ENCODE measurements at regions not wholly inside any gene's neighbourhood (a gene's known extent, or its start where the extent isn't known, plus 50 kb on each side); places are given as distances from the start of the nearest gene placed in this dataset.

DNA sequence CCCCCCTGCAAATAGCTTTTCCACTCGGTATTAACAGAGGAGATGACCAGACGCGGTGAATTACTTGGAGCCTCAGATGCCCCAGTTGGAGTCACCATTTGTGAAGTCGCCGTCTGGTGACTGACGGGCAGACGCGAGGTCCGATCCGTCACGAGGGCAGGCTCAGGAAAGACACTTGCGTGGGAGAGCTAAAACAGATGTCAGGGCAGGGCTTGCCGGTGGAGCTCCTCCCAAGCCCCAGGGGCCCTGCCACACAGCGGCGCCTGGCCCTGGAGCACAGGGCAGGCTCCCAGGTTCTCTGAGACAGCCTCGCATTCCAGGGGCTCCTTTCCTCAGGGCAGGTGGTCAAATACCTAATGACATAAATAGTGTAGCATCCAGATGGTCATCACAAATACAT is 348.3 kb downstream of the C16orf95 start:
- FAIRE-seq (no peak), DNase-seq (ENCODE audit: low spot score) (no peak)

DNA sequence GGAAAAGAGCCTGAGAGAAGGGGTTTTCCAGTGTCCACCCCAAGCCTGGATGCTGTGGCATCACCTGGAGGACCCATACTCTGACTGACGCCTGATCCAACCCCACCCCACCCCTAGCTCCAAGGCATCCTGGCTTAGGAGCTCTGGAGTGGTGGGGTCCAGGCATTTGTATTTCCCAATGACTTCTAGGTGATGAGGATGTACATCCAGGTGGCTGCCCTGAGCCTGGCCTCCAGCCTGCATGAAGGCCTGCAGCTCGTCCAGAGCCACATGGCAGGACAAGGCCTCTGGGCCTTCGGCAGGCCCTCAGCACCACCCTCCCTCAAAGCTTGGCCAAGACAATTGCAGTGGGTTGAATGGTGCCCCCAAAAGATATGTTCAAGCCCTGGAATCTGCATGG is 347.5 kb downstream of the C16orf95 start:
- DNase-seq (ENCODE audit: low spot score) (no peak), FAIRE-seq (no peak)

- no peak for DNase-seq (ENCODE audit: low spot score)
- no peak for FAIRE-seq
Measured at GRCh38 chr16:86970279-86970678, 346.9 kb downstream of the C16orf95 start.

DNA sequence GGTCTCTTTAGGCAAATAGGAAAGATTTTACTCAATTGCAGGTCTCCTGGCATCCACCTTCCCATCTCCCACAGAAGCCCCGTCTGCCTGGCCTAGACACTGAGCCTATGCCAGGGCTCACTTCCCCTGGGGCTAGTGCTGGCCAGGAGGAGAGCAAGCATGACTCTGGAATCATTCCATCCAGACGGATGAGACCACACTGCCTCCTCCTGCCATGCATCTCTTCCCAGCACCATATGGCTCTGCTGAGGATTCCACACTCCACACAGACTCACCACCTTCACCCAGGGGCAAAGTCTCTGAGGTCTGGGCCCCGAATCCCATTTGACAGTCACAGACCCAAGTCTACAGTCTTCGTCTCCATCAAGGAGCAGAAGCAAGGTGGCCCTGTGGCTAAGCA is 346.5 kb downstream of the C16orf95 start:
- FAIRE-seq = no peak
- DNase-seq (ENCODE audit: low spot score) = no peak

DNA sequence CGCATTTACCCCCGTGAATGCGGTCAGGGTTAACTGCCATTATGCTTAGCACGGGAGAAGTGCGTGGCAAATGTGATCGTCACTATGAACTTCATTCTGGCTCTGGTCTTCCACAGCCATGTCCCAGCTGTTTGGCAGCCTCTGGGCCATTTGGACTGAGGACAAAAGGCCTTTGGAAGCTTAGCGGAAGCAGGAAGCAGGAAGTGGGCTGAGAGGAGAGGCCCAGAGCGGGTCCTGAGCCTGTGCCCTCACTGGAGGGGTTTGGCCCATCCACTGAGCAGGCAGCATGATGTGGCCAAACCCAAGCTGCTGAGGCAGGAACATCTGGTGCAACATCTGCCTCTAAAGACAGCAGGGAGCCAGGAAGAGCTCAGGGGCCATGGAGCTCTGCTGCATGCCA is 345.9 kb downstream of the C16orf95 start:
- FAIRE-seq (no peak), DNase-seq (ENCODE audit: low spot score) (no peak)

DNA sequence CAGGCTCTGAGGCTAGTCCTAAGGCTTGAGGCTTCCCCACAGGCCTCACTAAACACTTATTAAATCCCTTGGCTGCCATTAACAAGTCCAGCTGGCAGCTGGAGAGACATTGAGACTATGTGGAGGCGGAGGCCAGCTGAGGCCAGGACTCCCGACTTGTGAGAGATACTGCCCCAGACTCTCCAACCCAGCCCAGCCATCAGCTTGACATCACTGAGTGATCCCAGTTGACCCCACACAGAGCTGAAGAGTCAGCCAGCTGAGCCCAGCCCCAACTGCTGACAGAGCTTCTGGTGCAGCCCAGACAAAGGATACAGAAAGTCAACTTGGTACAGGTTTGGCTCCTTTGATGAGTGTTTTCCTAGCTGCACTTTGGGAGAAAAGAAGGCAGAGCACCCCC is 343.1 kb downstream of the C16orf95 start:
- FAIRE-seq (no peak), DNase-seq (ENCODE audit: low spot score) (no peak)

GRCh38 chr16:86975445-86975844 is 341.7 kb downstream of the C16orf95 start:
- FAIRE-seq (peak; percentile 91), DNase-seq (ENCODE audit: low spot score) (peak; percentile 97)

DNA sequence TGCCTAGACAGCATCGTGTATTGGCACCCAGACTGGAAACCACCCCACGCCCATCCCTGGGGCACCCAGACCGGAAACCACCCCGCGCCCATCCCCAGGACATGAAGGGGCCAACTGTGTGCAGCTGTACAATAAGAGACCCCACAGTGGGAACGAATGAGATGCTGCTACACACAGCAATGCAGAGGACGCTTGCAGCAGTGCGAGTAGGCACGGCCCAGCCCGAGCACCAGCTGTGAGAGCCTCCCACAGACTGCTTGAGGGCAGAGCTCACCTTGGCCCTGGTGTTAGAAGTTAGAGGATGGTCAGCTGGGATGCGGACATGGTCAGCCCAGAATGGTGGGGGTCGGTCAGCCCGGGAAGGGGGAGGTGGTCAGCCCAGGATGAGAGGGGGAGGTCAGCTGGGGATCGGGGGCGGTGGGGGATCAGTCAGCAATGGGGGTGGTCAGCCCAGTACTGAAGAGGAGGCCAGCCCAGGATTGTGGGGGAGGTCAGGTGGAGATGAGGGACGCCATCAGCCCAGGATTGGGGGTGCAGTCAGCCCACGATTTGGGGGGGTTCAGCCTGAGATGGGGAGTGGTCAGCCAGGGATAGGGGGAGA is 340.0 kb downstream of the C16orf95 start:
- DNase-seq (ENCODE audit: low spot score) = no peak
- FAIRE-seq = no peak

GRCh38 chr16:86978445-86979030 is 338.7 kb downstream of the C16orf95 start:
- no peak for FAIRE-seq
- DNase-seq (ENCODE audit: low spot score) = no peak

DNA sequence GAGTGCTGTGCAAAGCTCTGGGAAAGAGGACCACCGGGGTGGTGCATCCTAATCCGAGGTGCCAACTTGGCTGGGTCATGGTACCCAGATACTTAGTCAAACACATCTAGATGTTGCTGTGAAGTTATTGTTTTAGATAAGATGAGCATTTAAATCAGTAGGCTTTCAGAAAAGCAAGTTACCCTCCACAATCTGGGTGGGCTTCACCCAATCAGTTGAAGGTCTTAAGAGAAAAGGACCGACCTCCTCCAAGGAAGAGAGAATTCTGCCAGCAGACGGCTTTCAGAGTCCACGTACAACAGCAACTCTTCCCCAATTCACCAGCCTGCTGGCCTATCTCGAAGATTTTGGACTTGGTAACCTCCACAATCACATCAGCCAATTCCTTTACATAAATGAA is 338.1 kb downstream of the C16orf95 start:
- no peak for DNase-seq (ENCODE audit: low spot score)
- no peak for FAIRE-seq

DNA sequence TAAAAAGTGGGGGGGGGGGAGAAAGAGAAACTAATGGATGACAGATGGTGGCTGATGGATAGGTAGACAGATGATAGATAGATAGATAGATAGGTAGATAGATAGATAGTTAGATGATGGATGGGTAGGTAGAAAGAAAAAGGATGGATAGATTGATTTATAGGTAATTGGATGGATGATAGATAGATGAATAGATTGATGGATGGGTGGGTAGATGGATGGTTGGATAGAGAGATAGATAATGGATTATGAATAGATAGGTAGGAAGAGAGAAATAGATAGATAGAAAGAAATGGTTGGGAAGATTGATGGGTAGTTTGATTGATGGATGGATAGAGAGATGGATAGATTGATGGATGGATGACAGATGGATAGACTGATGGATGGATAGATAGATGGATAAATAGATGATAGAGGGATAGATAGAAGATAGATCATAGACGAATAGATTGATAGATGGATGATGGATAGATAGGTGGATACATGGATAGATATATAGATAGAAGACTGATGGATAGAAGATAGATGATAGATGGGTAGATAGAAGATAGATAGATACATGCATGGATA is 337.1 kb downstream of the C16orf95 start:
- DNase-seq (ENCODE audit: low spot score) (no peak), FAIRE-seq (no peak)

GRCh38 chr16:86980644-86981043 is 336.5 kb downstream of the C16orf95 start:
- FAIRE-seq (no peak), DNase-seq (ENCODE audit: low spot score) (no peak)

GRCh38 chr16:86982347-86982596 is 334.9 kb downstream of the C16orf95 start:
- FAIRE-seq (no peak), DNase-seq (ENCODE audit: low spot score) (no peak)

- no peak for FAIRE-seq
Measured at GRCh38 chr16:86982912-86983311, 334.3 kb downstream of the C16orf95 start.

GRCh38 chr16:86983621-86984020 is 333.6 kb downstream of the C16orf95 start:
- DNase-seq (ENCODE audit: low spot score) = no peak
- FAIRE-seq = no peak

More at GRCh38 chr16:86982912-86983311, 334.3 kb downstream of the C16orf95 start:
- no peak for DNase-seq (ENCODE audit: low spot score)

DNA sequence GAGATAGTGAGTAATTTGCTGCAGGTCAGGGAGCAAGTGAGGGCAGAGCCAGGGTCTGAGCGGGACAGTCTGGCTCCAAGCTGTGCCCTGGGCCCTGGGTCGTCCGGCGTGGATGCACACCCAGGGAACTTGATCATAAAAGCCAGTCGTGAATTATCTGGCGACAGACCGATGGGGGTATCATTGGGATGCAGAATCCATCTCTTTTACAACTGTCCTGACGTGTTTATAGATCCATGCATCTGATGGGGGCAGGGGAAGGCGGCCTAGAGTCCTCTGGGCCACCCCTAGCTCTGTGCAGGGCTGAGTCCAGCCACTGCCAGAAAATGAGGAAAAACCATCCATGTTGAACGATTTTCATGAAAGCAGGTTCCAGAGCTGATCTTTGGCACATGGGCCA is 332.8 kb downstream of the C16orf95 start:
- DNase-seq (ENCODE audit: low spot score) (no peak), FAIRE-seq (no peak)

DNA sequence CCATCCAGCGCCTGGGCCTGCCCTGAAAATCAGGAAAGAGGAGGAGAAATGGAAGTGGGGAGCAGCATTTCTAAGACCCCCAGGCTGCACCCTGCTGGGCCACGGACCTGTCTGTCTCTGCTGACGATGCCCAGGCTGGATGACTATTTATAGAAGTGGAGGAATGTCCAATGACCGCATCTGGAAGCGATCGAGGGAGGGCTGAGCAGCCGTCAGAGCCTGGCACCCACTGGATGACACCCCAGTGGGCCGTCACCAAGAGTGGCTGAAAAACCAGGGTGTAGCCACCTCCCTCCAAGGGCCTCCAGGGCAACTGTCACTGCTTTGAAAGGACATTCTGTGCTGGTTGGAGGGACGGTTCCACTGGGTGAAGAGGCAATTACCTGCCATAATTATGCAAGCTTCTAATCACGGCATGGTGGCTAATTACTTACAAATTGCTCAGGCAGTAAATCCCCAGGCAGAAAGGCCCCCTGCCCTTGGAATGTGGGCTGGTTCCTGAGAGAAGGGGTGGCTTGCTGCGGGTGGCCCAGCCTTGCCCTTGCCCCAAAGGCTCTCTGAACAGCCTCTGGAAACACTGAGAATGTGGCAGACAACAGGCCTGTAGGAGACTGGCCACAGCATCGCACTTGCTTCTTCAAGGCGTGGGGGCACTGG is 332.1 kb downstream of the C16orf95 start:
- no peak for DNase-seq (ENCODE audit: low spot score)

DNA sequence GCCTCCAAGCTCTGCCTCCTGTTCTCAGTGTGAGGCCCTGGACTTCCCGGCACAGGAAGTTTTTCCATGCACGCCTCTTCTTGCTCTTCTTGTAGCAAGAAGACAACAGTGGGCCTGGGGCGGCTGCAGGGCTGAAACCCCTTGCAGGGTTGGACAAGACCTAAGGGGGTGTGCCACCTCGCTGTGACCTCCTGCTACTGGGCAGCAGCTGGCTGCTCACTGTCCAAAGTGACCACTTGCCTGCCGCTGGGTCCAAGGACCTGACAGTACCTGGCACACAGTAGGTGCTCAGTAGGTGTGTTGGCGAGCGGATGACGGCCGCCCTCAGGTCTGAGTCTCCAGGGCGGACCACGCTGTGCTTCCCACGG is 331.6 kb downstream of the C16orf95 start:
- DNase-seq (ENCODE audit: low spot score) = no peak
- FAIRE-seq = no peak

More for the DNA sequence above, 332.1 kb downstream of the C16orf95 start:
- FAIRE-seq = no peak

DNA sequence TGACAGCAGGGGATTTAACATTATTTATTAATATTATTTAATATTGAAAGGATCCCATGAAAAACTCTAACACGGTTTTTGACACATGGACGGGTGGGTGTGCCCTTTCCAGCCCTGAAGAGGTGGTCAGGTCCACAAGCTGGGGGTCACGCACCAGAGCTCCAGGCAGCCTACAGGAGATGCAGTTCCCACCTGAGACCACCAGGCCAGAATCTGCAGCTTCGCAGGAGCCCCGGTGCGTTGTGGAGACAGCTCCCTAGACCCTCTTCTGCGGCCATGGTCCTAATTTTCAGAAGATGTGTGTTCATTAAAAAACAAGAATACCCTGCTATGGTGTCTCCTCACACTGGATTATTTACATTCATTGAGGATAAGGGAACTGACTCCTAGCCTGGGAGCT is 331.1 kb downstream of the C16orf95 start:
- DNase-seq (ENCODE audit: low spot score) (no peak), FAIRE-seq (no peak)

GRCh38 chr16:86986809-86987487 is 330.2 kb downstream of the C16orf95 start:
- FAIRE-seq (no peak), DNase-seq (ENCODE audit: low spot score) (no peak)

GRCh38 chr16:86987746-86988670 is 329.2 kb downstream of the C16orf95 start:
- FAIRE-seq (no peak), DNase-seq (ENCODE audit: low spot score) (no peak)
